ENCODE measurements at regions not wholly inside any gene's neighbourhood (a gene's known extent, or its start where the extent isn't known, plus 50 kb on each side); places are given as distances from the start of the nearest gene placed in this dataset.

- no peak for TF ChIP-seq NFIC (IDR thresholded peaks at IDR 0.05; ENCODE audit: borderline replicate concordance)
- TF ChIP-seq CTCF (IDR thresholded peaks at IDR 0.05), result no peak
- TF ChIP-seq NRF1 (IDR thresholded peaks at IDR 0.05; ENCODE audit: low read depth, low read length), result no peak
- TF ChIP-seq FOXJ3 (CRISPR knock-in tag; IDR thresholded peaks at IDR 0.05), result no peak
- no peak for TF ChIP-seq POLR2AphosphoS5 (IDR thresholded peaks at IDR 0.05; ENCODE audit: low read depth, low read length)
- no peak for TF ChIP-seq SMC3 (IDR thresholded peaks at IDR 0.05; ENCODE audit: low read depth, low read length)
- TF ChIP-seq TAF1 (IDR thresholded peaks at IDR 0.05; ENCODE audit: borderline replicate concordance, low read depth, low read length), result no peak
- no peak for TF ChIP-seq USF2 (IDR thresholded peaks at IDR 0.05; ENCODE audit: borderline replicate concordance, low read depth, low read length)
- no peak for TF ChIP-seq RCOR1 (IDR thresholded peaks at IDR 0.05; ENCODE audit: low read length)
- TF ChIP-seq REST (IDR thresholded peaks at IDR 0.05; ENCODE audit: low read depth, low read length), result no peak
- TF ChIP-seq GABPA (IDR thresholded peaks at IDR 0.05; ENCODE audit: low read depth), result no peak
- no peak for TF ChIP-seq MAX (IDR thresholded peaks at IDR 0.05; ENCODE audit: low read depth)
- TF ChIP-seq CHD2 (IDR thresholded peaks at IDR 0.05; ENCODE audit: low read length, partially characterized antibody), result no peak
- no peak for TF ChIP-seq RFX5 (IDR thresholded peaks at IDR 0.05; ENCODE audit: low read length)
These were observed 196.1 kb downstream of the ZNF330 start for GRCh38 chr4:141416677-141417363.

Data from SK-N-SH (cell line).